Upper lobe of left lung (tissue), 6 donors: ENCODE measurements at regions not wholly inside any gene's neighbourhood (a gene's known extent, or its start where the extent isn't known, plus 50 kb on each side); places are given as distances from the start of the nearest gene placed in this dataset.
"Not testable (repeated sequence)": the region's sequence is repeated elsewhere in the genome, so short reads cannot be mapped to it uniquely, and the experiment has no call there.

Source experiments
- ATAC-seq, 2 donors: fragments of 200-7000 bp; cut with Tn5 transposase; one replicate each; pipeline ENCODE4 v1.9.1; 2022; ENCODE audit warnings: mild to moderate bottlenecking in 2 of 2, moderate library complexity in 2 of 2; ENCODE audit not compliant: low FRiP score in 2 of 2
- DNase-seq, 2 donors: peaks; one replicate each; pipeline ENCODE4 v3.0.0-alpha.2; 2019 to 2020
- H3K27ac ChIP-seq, 4 donors: fragments of 200-600 bp; sonication (generic); one replicate each; pipeline ENCODE4 v1.5.1; 2016 to 2019
- H3K27me3 ChIP-seq, 4 donors: fragments of 200-600 bp; sonication (generic); one replicate each; pipeline ENCODE4 v1.5.1; 2017 to 2019
- H3K36me3 ChIP-seq, 4 donors: fragments of 200-600 bp; sonication (generic); one replicate each; pipeline ENCODE4 v1.5.1; 2016 to 2019
- H3K4me1 ChIP-seq, 4 donors: fragments of 200-600 bp; sonication (generic); one replicate each; pipeline ENCODE4 v1.5.1; 2018 to 2019
- H3K4me3 ChIP-seq, 4 donors: fragments of 200-600 bp; sonication (generic); one replicate each; pipeline ENCODE4 v1.5.1; 2017 to 2019; ENCODE audit warnings: mild to moderate bottlenecking in 2 of 4, moderate library complexity in 1 of 4
- H3K9me3 ChIP-seq, 4 donors: fragments of 200-600 bp; sonication (generic); one replicate each; pipeline ENCODE4 v1.5.1; 2018 to 2019
- CTCF ChIP-seq, 6 experiments: fragments of 450-650 bp in 4 of 6; fragments of 200-600 bp in 2 of 6; sonication (generic) in 2 of 6; IDR thresholded peaks; one replicate each; pipeline ENCODE4 v1.5.1; 2016 to 2019; ENCODE audit warnings: antibody characterized with exemption in 6 of 6
- EP300 ChIP-seq, 4 donors: sonication (generic); formaldehyde crosslinking; IDR thresholded peaks; one replicate each; pipeline ENCODE4 v1.5.1; 2017; ENCODE audit warnings: antibody characterized with exemption in 4 of 4, control low read depth in 2 of 4
- POLR2A ChIP-seq, 4 donors: fragments of 450-650 bp; IDR thresholded peaks; one replicate each; pipeline ENCODE4 v1.5.1; 2016 to 2017; ENCODE audit warnings: antibody characterized with exemption in 4 of 4, mild to moderate bottlenecking in 2 of 4
- POLR2AphosphoS5 ChIP-seq, 2 donors: sonication (generic); formaldehyde crosslinking; IDR thresholded peaks; one replicate each; pipeline ENCODE4 v1.5.1; 2017; ENCODE audit warnings: antibody characterized with exemption in 2 of 2
- WGBS, 2 donors: methylation state at CpG; one replicate each; pipeline ENCODE4 v1.1.5; 2017 to 2018; 5-methylcytosine and 5-hydroxymethylcytosine counted together
- donor health status: DM: no; HTN: no; CAD: no; lungs with moderate emphysema.
- donor health status: DM: no; HTN: yes; CAD: no; lungs with severe emphysema.

- ATAC-seq (peak in 1 of 2 donors; percentile 84), DNase-seq (no peak)
- no peaks in the 10 kb centered on the region for H3K27me3 ChIP-seq
- no peak overlapping the region for H3K27ac ChIP-seq
- no peaks in the 10 kb centered on the region for H3K9me3 ChIP-seq
- no peaks in the 10 kb centered on the region for H3K4me1 ChIP-seq
- no peak overlapping the region for H3K4me3 ChIP-seq
- no peak for TF ChIP-seq POLR2A (IDR thresholded peaks at IDR 0.05)
- TF ChIP-seq EP300 (IDR thresholded peaks at IDR 0.05), result no peak
- TF ChIP-seq CTCF (IDR thresholded peaks at IDR 0.05), result no peak
- no peak for TF ChIP-seq POLR2AphosphoS5 (IDR thresholded peaks at IDR 0.05)
- no peaks in the 10 kb centered on the region for H3K36me3 ChIP-seq
Observed at GRCh38 chr5:125083981-125084380, 337.5 kb upstream of the ZNF608 start.

- Histone ChIP-seq H3K4me1 (no peaks in the 10 kb centered on the region), H3K27ac (no peak overlapping the region), H3K4me3 (no peak overlapping the region), H3K36me3 (no peaks in the 10 kb centered on the region), H3K9me3 (no peaks in the 10 kb centered on the region), H3K27me3 (no peaks in the 10 kb centered on the region)
- DNase-seq (no peak), ATAC-seq (no peak)
- no peak for TF ChIP-seq POLR2A (IDR thresholded peaks at IDR 0.05)
- no peak for TF ChIP-seq EP300 (IDR thresholded peaks at IDR 0.05)
- TF ChIP-seq POLR2AphosphoS5 (IDR thresholded peaks at IDR 0.05), result no peak
- TF ChIP-seq CTCF (IDR thresholded peaks at IDR 0.05), result no peak
- 89 to 98% methylated on average over 2 of the region's 2 CpGs for WGBS, 2 donors
Observed at GRCh38 chr5:125085797-125086505, 339.5 kb upstream of the ZNF608 start.

- DNase-seq, result peak in 1 of 2 donors; percentile 62
- H3K9me3 ChIP-seq, result no peaks in the 10 kb centered on the region
- H3K27me3 ChIP-seq, result no peaks in the 10 kb centered on the region
- no peak for ATAC-seq
- no peaks in the 10 kb centered on the region for H3K36me3 ChIP-seq
- no peak overlapping the region for H3K4me3 ChIP-seq
- 90 to 98% methylated on average over 2 to 24 of the region's 27 CpGs for WGBS, 2 donors
- H3K27ac ChIP-seq, result no peak overlapping the region
- TF ChIP-seq EP300 (IDR thresholded peaks at IDR 0.05) (no peak), POLR2AphosphoS5 (IDR thresholded peaks at IDR 0.05) (no peak), CTCF (IDR thresholded peaks at IDR 0.05) (no peak), POLR2A (IDR thresholded peaks at IDR 0.05) (no peak)
- no peaks in the 10 kb centered on the region for H3K4me1 ChIP-seq
Observed at GRCh38 chr5:125088522-125089105, 342.2 kb upstream of the ZNF608 start.

GRCh38 chr5:125092138-125092537 is 345.7 kb upstream of the ZNF608 start:
- H3K4me3 ChIP-seq, H3K27me3 ChIP-seq, H3K4me1 ChIP-seq, DNase-seq, H3K9me3 ChIP-seq, H3K36me3 ChIP-seq, H3K27ac ChIP-seq, ATAC-seq: not testable (repeated sequence)
- WGBS, 2 donors, result 94% methylated on average over 3 of the region's 3 CpGs

GRCh38 chr5:125093776-125094175 is 347.3 kb upstream of the ZNF608 start:
- 87 to 90% methylated on average over 3 of the region's 3 CpGs for WGBS, 2 donors
- TF ChIP-seq EP300 (IDR thresholded peaks at IDR 0.05), result no peak
- TF ChIP-seq POLR2A (IDR thresholded peaks at IDR 0.05), result no peak
- TF ChIP-seq POLR2AphosphoS5 (IDR thresholded peaks at IDR 0.05), result no peak
- no peak for TF ChIP-seq CTCF (IDR thresholded peaks at IDR 0.05)

More at GRCh38 chr5:125093776-125094175, 347.3 kb upstream of the ZNF608 start:
- Histone ChIP-seq H3K27ac (no peak overlapping the region), H3K4me1 (no peaks in the 10 kb centered on the region), H3K36me3 (no peaks in the 10 kb centered on the region), H3K9me3 (peaks cover 0 to 7% (median 0%) of the 10 kb centered on the region in 4 donors), H3K27me3 (no peaks in the 10 kb centered on the region), H3K4me3 (no peak overlapping the region)
- no peak for DNase-seq
- ATAC-seq, result no peak
